Breast epithelium (tissue), 3 donors: ENCODE measurements at regions not wholly inside any gene's neighbourhood (a gene's known extent, or its start where the extent isn't known, plus 50 kb on each side); places are given as distances from the start of the nearest gene placed in this dataset.

Experiments used
- POLR2A ChIP-seq: fragments of 450-650 bp; IDR thresholded peaks from one replicate; pipeline ENCODE4 v1.6.1; 2016; ENCODE audit warnings: antibody characterized with exemption, mild to moderate bottlenecking, moderate library complexity
- POLR2AphosphoS5 ChIP-seq, 3 donors: sonication (generic); formaldehyde crosslinking; IDR thresholded peaks; one replicate each; pipeline ENCODE4 v1.6.1; 2017; ENCODE audit warnings: antibody characterized with exemption in 3 of 3

DNA sequence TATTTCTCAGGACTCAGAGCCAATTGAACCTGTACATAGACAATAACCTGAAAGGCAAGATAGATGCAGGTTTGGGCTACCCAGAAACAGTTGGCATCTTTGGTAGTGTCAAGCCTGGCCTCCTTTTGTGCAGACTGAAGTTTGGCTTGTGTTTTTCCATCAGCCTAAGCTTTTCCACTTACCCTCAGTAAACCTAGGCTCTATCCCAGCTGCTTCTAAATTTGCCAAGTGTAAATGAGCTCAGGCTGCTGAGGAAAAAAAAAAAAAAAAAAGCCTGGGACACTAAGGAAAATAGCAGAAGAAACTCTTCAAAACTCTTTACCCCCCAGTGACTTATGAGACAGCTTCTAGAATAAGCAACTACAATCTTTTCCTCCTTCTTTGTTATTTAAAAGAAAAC is 316.3 kb upstream of the SORCS1 start:
- TF ChIP-seq POLR2AphosphoS5 (IDR thresholded peaks at IDR 0.05): no peak
- no peak for TF ChIP-seq POLR2A
